NCI-H2227 treated with DMSO at 0.1 percent for 48 hours (cell line): ENCODE measurements at regions not wholly inside any gene's neighbourhood (a gene's known extent, or its start where the extent isn't known, plus 50 kb on each side); places are given as distances from the start of the nearest gene placed in this dataset.

ENCODE experiments used
- DNase-seq: peaks from one replicate; lab custom pipeline; 2025; lab: John Stamatoyannopoulos, UW

- no peak for DNase-seq
Measured at GRCh38 chr18:77853859-77854258, 604.2 kb downstream of the GALR1 start.

- no peak for DNase-seq
Measured at GRCh38 chr18:77857678-77858655, 608.3 kb downstream of the GALR1 start.

GRCh38 chr18:77859634-77860033 lies 610.0 kb downstream of the GALR1 start:
- no peak for DNase-seq

- DNase-seq: no peak
Measured at GRCh38 chr18:77862066-77862757, 612.6 kb downstream of the GALR1 start.

GRCh38 chr18:77865853-77866252 lies 616.2 kb downstream of the GALR1 start:
- no peak for DNase-seq

- no peak for DNase-seq
Measured at GRCh38 chr18:77866351-77866750, 616.7 kb downstream of the GALR1 start.

- DNase-seq: no peak
Measured at GRCh38 chr18:77870199-77870598, 620.6 kb downstream of the GALR1 start.

- no peak for DNase-seq
Measured at GRCh38 chr18:77870894-77871293, 621.2 kb downstream of the GALR1 start.

- no peak for DNase-seq
Measured at GRCh38 chr18:77872166-77872565, 622.5 kb downstream of the GALR1 start.

GRCh38 chr18:77876319-77876865 lies 626.7 kb downstream of the GALR1 start:
- DNase-seq: no peak

GRCh38 chr18:77879829-77880228 lies 630.2 kb downstream of the GALR1 start:
- DNase-seq: no peak

- no peak for DNase-seq
Measured at GRCh38 chr18:77884454-77884853, 634.8 kb downstream of the GALR1 start.

- DNase-seq: no peak
Measured at GRCh38 chr18:77894060-77894459, 644.4 kb downstream of the GALR1 start.

- no peak for DNase-seq
Measured at GRCh38 chr18:77895250-77895649, 645.6 kb downstream of the GALR1 start.

GRCh38 chr18:77896586-77897252 lies 647.1 kb downstream of the GALR1 start:
- DNase-seq: no peak

- no peak for DNase-seq
Measured at GRCh38 chr18:77897606-77898005, 648.0 kb downstream of the GALR1 start.

- DNase-seq: no peak
Measured at GRCh38 chr18:77899972-77900754, 650.5 kb downstream of the GALR1 start.

- no peak for DNase-seq
Measured at GRCh38 chr18:77905011-77905410, 655.4 kb downstream of the GALR1 start.

- no peak for DNase-seq
Measured at GRCh38 chr18:77905449-77906055, 655.9 kb downstream of the GALR1 start.

GRCh38 chr18:77906103-77906892 lies 656.6 kb downstream of the GALR1 start:
- DNase-seq: no peak
